HepG2 (cell line): ENCODE measurements at regions not wholly inside any gene's neighbourhood (a gene's known extent, or its start where the extent isn't known, plus 50 kb on each side); places are given as distances from the start of the nearest gene placed in this dataset.

Source experiments
- ATAC-seq: fragments of 200-7000 bp; cut with Tn5 transposase; 3 replicates; pipeline ENCODE4 v1.9.1; 2020; ENCODE audit warnings: mild to moderate bottlenecking, moderate library complexity
- BruUV-seq: library from RNA; stranded (reverse); fragments of 400-500 nt; replicated peaks from 2 replicates; lab custom pipeline; 2021; lab: Mats Ljungman, UMichigan
- CTCF ChIA-PET: fragments of 300-600 bp; formaldehyde crosslinking; extraction: SDS; loops from one replicate; lab custom pipeline; 2021; ENCODE audit warnings: low total read pairs, inconsistent platforms, low intra/inter-chr PET ratio; lab: Yijun Ruan, JAX
- POLR2A ChIA-PET: fragments of 350-600 bp; sonication (Branson Sonifier 250); formaldehyde crosslinking; loops from one replicate; lab custom pipeline; 2020; ENCODE audit warnings: antibody characterized with exemption, inconsistent platforms; lab: Yijun Ruan, JAX
- DNase-seq: peaks from one replicate; pipeline ENCODE4 v3.0.0-alpha.2; 2015; ENCODE audit warnings: low spot score
- FAIRE-seq: peaks from 3 replicates; lab custom pipeline; 2011; peaks lifted over from hg19 to GRCh38; lab: Jason Lieb, UNC
- H2AFZ ChIP-seq: one replicate; pipeline ENCODE4 v1.6.1; 2011; ENCODE audit warnings: low read length, inconsistent platforms
- H3K27ac ChIP-seq: fragments of 300-600 bp; 3 replicates; pipeline ENCODE4 v1.8.0; 2011; ENCODE audit warnings: mixed run types, mild to moderate bottlenecking, mixed read lengths, low read length, inconsistent platforms; ENCODE audit not compliant: insufficient read depth; ENCODE audit errors: extremely low read length
- H3K27me3 ChIP-seq, 2 experiments: fragments of 200-600 bp in 1 of 2; 2 replicates in 1 of 2; 3 replicates in 1 of 2; pipeline versions ENCODE4 v1.6.0 to v1.8.0; 2011; ENCODE audit warnings: low read length in 2 of 2, mild to moderate bottlenecking in 2 of 2, moderate library complexity in 2 of 2, inconsistent platforms in 1 of 2; ENCODE audit not compliant: insufficient read depth in 2 of 2, control insufficient read depth in 1 of 2
- H3K36me3 ChIP-seq, 2 experiments: fragments of 200-600 bp in 1 of 2; replicated peaks in 1 of 2; 2 replicates in 1 of 2; 3 replicates in 1 of 2; pipeline versions ENCODE4 v1.5.1 to v1.8.0; 2011; ENCODE audit warnings: low read length in 2 of 2, inconsistent platforms in 1 of 2; ENCODE audit not compliant: insufficient read depth in 2 of 2, control insufficient read depth in 1 of 2
- H3K4me1 ChIP-seq: 2 replicates; pipeline ENCODE4 v1.5.1; 2012; ENCODE audit warnings: low read length, inconsistent platforms; ENCODE audit not compliant: insufficient read depth
- H3K4me2 ChIP-seq: 2 replicates; pipeline ENCODE4 v1.6.0; 2011; ENCODE audit warnings: low read depth, low read length, inconsistent platforms
- H3K4me3 ChIP-seq, 3 experiments: fragments of 200-600 bp in 1 of 3; sonication (generic), shearing (Covaris generic) in 1 of 3; replicated peaks in 1 of 3; 2 replicates each; pipeline ENCODE4 v1.5.1; 2011 to 2016; ENCODE audit warnings: low read length in 3 of 3, inconsistent platforms in 2 of 3, low read depth in 2 of 3, mild to moderate bottlenecking in 2 of 3, control low read depth in 1 of 3, mixed read lengths in 1 of 3; ENCODE audit not compliant: insufficient read depth in 1 of 3
- H3K79me2 ChIP-seq: one replicate; pipeline ENCODE4 v1.6.1; 2011; ENCODE audit warnings: low read length, inconsistent platforms; ENCODE audit not compliant: insufficient read depth
- H3K9ac ChIP-seq: 2 replicates; pipeline ENCODE4 v1.6.0; 2011; ENCODE audit warnings: mild to moderate bottlenecking, low read depth, low read length, inconsistent platforms; ENCODE audit not compliant: insufficient read depth
- H3K9me3 ChIP-seq: 2 replicates; pipeline ENCODE4 v1.5.1; 2012; ENCODE audit warnings: mild to moderate bottlenecking, low read length
- H4K20me1 ChIP-seq: 2 replicates; pipeline ENCODE4 v1.6.0; 2011; ENCODE audit warnings: inconsistent platforms, mild to moderate bottlenecking, low read length, moderate library complexity; ENCODE audit not compliant: insufficient read depth
- ARID2 ChIP-seq: sonication (generic); formaldehyde crosslinking; IDR thresholded peaks from 2 replicates; pipeline ENCODE4 v1.8.1; 2022; ENCODE audit warnings: mild to moderate bottlenecking, missing genetic modification reagents, borderline replicate concordance
- ASH2L ChIP-seq: fragments of 300-600, 200-600 bp; sonication (generic); IDR thresholded peaks from 2 replicates; pipeline ENCODE4 v1.7.0; 2017; ENCODE audit warnings: low read depth, mild to moderate bottlenecking, moderate library complexity, mixed read lengths, low read length; ENCODE audit not compliant: insufficient read length
- DPF2 ChIP-seq: sonication (generic); formaldehyde crosslinking; IDR thresholded peaks from 2 replicates; pipeline ENCODE4 v1.4.0; 2020; ENCODE audit warnings: mild to moderate bottlenecking, low read depth, missing genetic modification reagents, borderline replicate concordance
- GLI4 ChIP-seq: sonication (generic); formaldehyde crosslinking; IDR thresholded peaks from 2 replicates; pipeline ENCODE4 v1.5.1; 2020; ENCODE audit warnings: missing genetic modification reagents, mild to moderate bottlenecking, moderate library complexity, borderline replicate concordance
- MAFK ChIP-seq, 2 experiments: IDR thresholded peaks in 1 of 2; conservative IDR thresholded peaks in 1 of 2; 2 replicates each; pipeline ENCODE4 v1.6.1; 2011; ENCODE audit warnings: improper control_type of control experiment in 2 of 2, low read length in 2 of 2
- RCOR2 ChIP-seq: IDR thresholded peaks from 2 replicates; pipeline ENCODE4 v1.6.1; 2016; ENCODE audit warnings: missing biosample characterization, missing genetic modification reagents
- SAP130 ChIP-seq: IDR thresholded peaks from 2 replicates; pipeline ENCODE4 v1.6.1; 2016; ENCODE audit warnings: low read depth
- SMARCE1 ChIP-seq: fragments of 450-650 bp; IDR thresholded peaks from 2 replicates; pipeline ENCODE4 v1.6.1; 2017; ENCODE audit warnings: borderline replicate concordance
- TCF12 ChIP-seq, 2 experiments: fragments of 450-650 bp in 1 of 2; sonication (generic) in 1 of 2; formaldehyde crosslinking in 1 of 2; IDR thresholded peaks; 2 replicates each; pipeline versions ENCODE4 v1.6.1 to v1.8.0; 2017 to 2022; ENCODE audit warnings: antibody characterized with exemption in 1 of 2, mild to moderate bottlenecking in 1 of 2, missing genetic modification reagents in 1 of 2, moderate library complexity in 1 of 2
- TOPORS ChIP-seq: sonication (generic); formaldehyde crosslinking; IDR thresholded peaks from 2 replicates; pipeline ENCODE4 v1.8.0; 2023; ENCODE audit warnings: mild to moderate bottlenecking, missing genetic modification reagents
- TP53 ChIP-seq: sonication (generic); formaldehyde crosslinking; conservative IDR thresholded peaks from 2 replicates; pipeline ENCODE4 v1.4.0; 2020; ENCODE audit warnings: missing genetic modification reagents
- ZNF766 ChIP-seq: sonication (generic); formaldehyde crosslinking; IDR thresholded peaks from 2 replicates; pipeline ENCODE4 v1.5.0; 2020; ENCODE audit warnings: missing genetic modification reagents, borderline replicate concordance
- ZNF790 ChIP-seq: sonication (generic); formaldehyde crosslinking; IDR thresholded peaks from 2 replicates; pipeline ENCODE4 v1.8.0; 2022; ENCODE audit warnings: missing genetic modification reagents, mild to moderate bottlenecking, borderline replicate concordance
- WGBS: methylation state at CpG from one replicate; pipeline ENCODE4 v1.1.6; 2017; ENCODE audit warnings: low lambda C conversion rate; 5-methylcytosine and 5-hydroxymethylcytosine counted together
- in situ Hi-C: cut with HindIII; loops from 2 replicates; pipeline ENCODE4 v1.10.0; 2017; ENCODE audit warnings: low pct_unique_long_range_greater_than_20kb; ENCODE audit not compliant: extremely low pct_ligation_motif_present
- intact Hi-C: fragments of 100-400 bp; cut with micrococcal nuclease; formaldehyde crosslinking; loops from one replicate; pipeline ENCODE4 v1.10.0; 2022; ENCODE audit not compliant: unreplicated experiment
- TF ChIP-seq, protein P1 (sequence below): sonication (generic); formaldehyde crosslinking; IDR thresholded peaks from 2 replicates; pipeline ENCODE4 v1.4.0; 2020; ENCODE audit warnings: mild to moderate bottlenecking, low read depth, missing genetic modification reagents
- TF ChIP-seq, protein P2 (sequence below): IDR thresholded peaks from 2 replicates; pipeline ENCODE4 v1.6.1; 2012; ENCODE audit warnings: inconsistent platforms

DNA sequence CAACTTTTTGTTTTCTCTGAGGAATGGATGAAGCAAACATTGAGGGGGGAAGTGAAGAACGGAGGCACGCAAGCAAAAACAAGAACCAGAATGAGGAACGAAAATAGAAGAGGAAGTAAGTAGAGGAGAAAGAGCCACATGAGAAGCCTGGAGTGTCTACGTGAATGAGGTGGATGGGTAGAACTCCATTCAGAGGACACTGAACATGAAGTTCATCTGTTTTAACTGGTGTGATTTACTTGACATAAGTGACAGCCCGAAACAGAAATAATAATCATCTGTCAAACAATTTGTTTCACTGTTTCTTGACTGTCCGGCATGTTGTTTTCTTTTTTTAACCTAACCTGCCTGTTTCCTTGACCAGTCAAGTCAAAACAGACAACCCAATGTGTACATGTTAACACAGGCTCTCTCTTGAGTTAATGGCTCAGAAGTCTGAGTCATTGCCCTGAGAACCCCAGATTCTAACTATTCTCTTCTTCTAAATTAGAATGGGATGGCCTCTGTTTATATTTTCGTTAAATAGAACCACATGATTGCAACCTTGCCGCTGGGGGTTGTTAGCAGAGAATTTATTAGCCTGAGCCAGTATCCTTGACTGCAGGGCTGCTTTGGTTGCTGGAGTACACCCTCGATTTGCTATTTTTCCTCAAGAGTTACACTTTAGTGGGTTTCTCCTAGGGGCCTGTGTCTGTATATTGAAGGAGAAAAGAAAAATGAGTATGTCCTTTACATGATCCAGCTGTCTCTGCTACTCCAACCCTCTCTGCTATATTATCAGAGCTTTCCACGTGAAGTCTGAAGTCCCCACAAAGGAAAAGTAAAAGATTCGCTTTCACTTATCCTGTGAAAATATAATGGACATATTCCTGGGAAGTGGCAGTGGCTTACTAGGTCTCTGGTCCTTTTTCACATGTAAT lies 151.7 kb downstream of the ZC3H11B start:
- in situ Hi-C loops, result no loop called here
- Histone ChIP-seq H3K4me1 (no peaks in the 10 kb centered on the region), H4K20me1 (no peaks in the 10 kb centered on the region), H3K27me3 (no peaks in the 10 kb centered on the region), H3K9ac (no peak overlapping the region), H3K4me2 (no peak overlapping the region), H2AFZ (no peak overlapping the region), H3K27ac (no peak overlapping the region), H3K4me3 (no peak overlapping the region), H3K36me3 (no peaks in the 10 kb centered on the region), H3K9me3 (no peaks in the 10 kb centered on the region), H3K79me2 (no peaks in the 10 kb centered on the region)
- FAIRE-seq, result no peak
- POLR2A ChIA-PET, result no interaction called here
- DNase-seq, result no peak
- TF ChIP-seq SMARCE1 (no peak), ZNF790 (CRISPR knock-in tag) (no peak), ZNF766 (CRISPR knock-in tag) (no peak), TP53 (CRISPR knock-in tag) (no peak), GLI4 (no peak), ARID2 (CRISPR knock-in tag) (no peak), TCF12 (IDR thresholded peaks at IDR 0.05) (no peak), TCF12 (CRISPR knock-in tag; IDR thresholded peaks at IDR 0.05) (no peak), SAP130 (no peak), TOPORS (CRISPR knock-in tag) (no peak), DPF2 (no peak), RCOR2 (no peak), ASH2L (no peak), MAFK (conservative IDR thresholded peaks at IDR 0.05 in 1 of 2, IDR thresholded peaks at IDR 0.05 in 1 of 2; ENCODE audit: low read length in 2 of 2) (no peak)
- TF ChIP-seq, protein P1, sequence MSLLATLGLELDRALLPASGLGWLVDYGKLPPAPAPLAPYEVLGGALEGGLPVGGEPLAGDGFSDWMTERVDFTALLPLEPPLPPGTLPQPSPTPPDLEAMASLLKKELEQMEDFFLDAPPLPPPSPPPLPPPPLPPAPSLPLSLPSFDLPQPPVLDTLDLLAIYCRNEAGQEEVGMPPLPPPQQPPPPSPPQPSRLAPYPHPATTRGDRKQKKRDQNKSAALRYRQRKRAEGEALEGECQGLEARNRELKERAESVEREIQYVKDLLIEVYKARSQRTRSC (CRISPR knock-in tag), result no peak
- TF ChIP-seq, protein P2, sequence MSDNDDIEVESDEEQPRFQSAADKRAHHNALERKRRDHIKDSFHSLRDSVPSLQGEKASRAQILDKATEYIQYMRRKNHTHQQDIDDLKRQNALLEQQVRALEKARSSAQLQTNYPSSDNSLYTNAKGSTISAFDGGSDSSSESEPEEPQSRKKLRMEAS, result no peak
- CTCF ChIA-PET, result no interaction called here
- BruUV-seq, result no TSS peak
- ATAC-seq, result no peak
- WGBS, result 18% methylated on average over 11 of the region's 11 CpGs
- intact Hi-C loops, result no loop called here
